Bronchial epithelial cell (primary cell): ENCODE measurements at regions not wholly inside any gene's neighbourhood (a gene's known extent, or its start where the extent isn't known, plus 50 kb on each side); places are given as distances from the start of the nearest gene placed in this dataset.
A peak's percentile ranks its signal among the peaks of the same experiment; 100 is the strongest.

Experiments used
- DNase-seq: peaks from one replicate; pipeline ENCODE4 v3.0.0-alpha.2; 2010; ENCODE audit warnings: low read depth
- FAIRE-seq: peaks from 2 replicates; lab custom pipeline; 2011; peaks lifted over from hg19 to GRCh38; lab: Jason Lieb, UNC
- H3K27me3 ChIP-seq: 2 replicates; pipeline ENCODE4 v1.5.1; 2011; ENCODE audit warnings: low read length; ENCODE audit not compliant: control insufficient read depth, insufficient read depth
- H3K36me3 ChIP-seq: 2 replicates; pipeline ENCODE4 v1.5.1; 2011; ENCODE audit warnings: low read length; ENCODE audit not compliant: control insufficient read depth, insufficient read depth
- H3K4me3 ChIP-seq: 2 replicates; pipeline ENCODE4 v1.5.1; 2011; ENCODE audit warnings: mild to moderate bottlenecking, low read depth, low read length, control low read depth
- CTCF ChIP-seq: IDR thresholded peaks from 2 replicates; pipeline ENCODE4 v1.5.1; 2011; ENCODE audit warnings: mild to moderate bottlenecking, moderate library complexity, low read length, control low read depth, inconsistent platforms; ENCODE audit not compliant: insufficient read depth, severe bottlenecking

DNA sequence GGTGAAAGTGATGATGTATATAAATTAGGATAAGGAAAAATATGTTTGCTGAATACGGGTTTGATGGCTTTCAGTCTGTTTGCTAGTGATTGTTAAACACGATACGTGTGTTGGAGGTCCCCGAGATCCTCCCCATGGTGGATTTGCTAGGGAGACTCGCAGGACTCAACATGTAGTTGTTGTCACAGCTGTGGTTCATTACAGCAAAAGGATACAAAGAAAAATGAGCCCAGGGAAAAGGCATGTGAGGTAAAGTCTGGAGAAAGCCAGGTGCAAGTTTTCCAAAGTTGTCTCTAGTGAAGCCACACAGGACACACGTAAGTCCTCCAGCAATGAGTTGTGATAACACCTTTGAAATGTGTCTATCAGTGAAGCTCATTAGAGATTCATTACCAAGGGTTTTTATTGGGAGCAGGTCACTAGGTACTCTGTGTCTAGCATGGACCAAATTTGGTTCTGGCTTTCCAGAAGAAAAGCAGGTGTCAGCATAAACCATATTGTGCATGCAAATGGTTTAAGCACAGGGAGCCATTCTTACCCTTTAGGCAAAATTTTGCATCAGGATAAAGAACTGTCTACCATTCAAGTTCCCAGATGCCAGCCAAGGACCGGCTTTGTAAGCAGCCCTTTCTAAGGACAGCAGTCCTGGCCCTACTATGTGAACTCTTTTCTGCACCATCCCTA lies 215.2 kb upstream of the WSCD1 start:
- Histone ChIP-seq H3K4me3 (no peak overlapping the region), H3K36me3 (no peaks in the 10 kb centered on the region), H3K27me3 (no peaks in the 10 kb centered on the region)
- FAIRE-seq: no peak
- DNase-seq: no peak
- no peak for TF ChIP-seq CTCF

GRCh38 chr17:5861246-5861645 lies 208.9 kb upstream of the WSCD1 start:
- no peaks in the 10 kb centered on the region for H3K36me3 ChIP-seq
- DNase-seq (no peak), FAIRE-seq (no peak)
- TF ChIP-seq CTCF: no peak
- no peaks in the 10 kb centered on the region for H3K27me3 ChIP-seq
- H3K4me3 ChIP-seq: no peak overlapping the region

- H3K27me3 ChIP-seq: no peaks in the 10 kb centered on the region
- no peak overlapping the region for H3K4me3 ChIP-seq
- TF ChIP-seq CTCF: no peak
- DNase-seq (no peak), FAIRE-seq (no peak)
- no peaks in the 10 kb centered on the region for H3K36me3 ChIP-seq
Measured at GRCh38 chr17:5861854-5862253, 208.3 kb upstream of the WSCD1 start.

- FAIRE-seq (no peak), DNase-seq (no peak)
- Histone ChIP-seq H3K27me3 (no peaks in the 10 kb centered on the region), H3K4me3 (no peak overlapping the region), H3K36me3 (no peaks in the 10 kb centered on the region)
- TF ChIP-seq CTCF: no peak
Measured at GRCh38 chr17:5862395-5862794, 207.8 kb upstream of the WSCD1 start.

DNA sequence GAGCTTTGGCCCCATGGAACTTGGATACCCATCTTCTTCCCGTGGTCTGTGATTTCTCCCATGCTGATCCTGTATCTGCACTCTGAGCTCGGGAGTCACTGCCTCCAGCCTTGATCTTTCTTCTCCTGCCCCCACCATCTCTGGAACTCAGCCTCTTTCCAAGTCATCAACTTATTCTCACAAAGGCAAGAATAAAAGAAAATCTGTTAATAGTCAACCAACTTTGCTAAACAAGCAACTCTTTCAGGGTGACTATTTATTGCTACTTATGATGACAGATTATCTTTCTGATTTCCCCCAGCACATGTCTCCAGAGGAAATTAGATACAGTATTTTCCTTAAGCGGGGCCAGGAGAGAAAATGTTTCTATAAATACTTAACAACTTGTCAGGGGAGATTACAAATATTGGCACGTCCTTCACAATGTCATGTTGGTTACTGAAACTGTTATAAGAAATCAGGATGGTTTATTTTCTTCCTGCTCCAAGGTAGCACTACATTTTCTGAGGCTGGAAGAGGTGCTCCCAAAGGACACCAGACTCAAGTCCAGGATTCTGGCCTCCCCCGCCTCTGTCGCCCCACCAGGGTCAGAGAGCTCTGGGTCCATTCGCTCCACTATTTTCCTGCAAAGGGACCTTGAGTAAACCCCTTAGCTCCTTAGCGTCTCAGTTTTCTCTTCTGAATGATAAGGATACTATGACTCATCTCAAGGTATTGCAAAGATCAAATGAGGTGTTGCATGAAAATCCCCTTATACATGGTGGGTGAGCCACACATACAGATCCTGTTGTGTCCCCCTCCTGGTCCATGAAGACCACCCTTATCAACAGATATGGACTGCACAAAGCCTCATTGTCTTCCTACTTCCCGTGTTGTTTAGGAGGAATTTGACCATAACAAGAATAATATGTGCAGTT lies 205.2 kb upstream of the WSCD1 start:
- no peak overlapping the region for H3K4me3 ChIP-seq
- H3K36me3 ChIP-seq: no peaks in the 10 kb centered on the region
- no peak for FAIRE-seq
- peak; percentile 42 for DNase-seq
- TF ChIP-seq CTCF: no peak
- H3K27me3 ChIP-seq: no peaks in the 10 kb centered on the region
